HG02938 (cell line): ENCODE measurements at regions not wholly inside any gene's neighbourhood (a gene's known extent, or its start where the extent isn't known, plus 50 kb on each side); places are given as distances from the start of the nearest gene placed in this dataset.

Source experiments
- ATAC-seq: cut with Tn5 transposase; IDR thresholded peaks from one replicate; pipeline ENCODE4 v1.9.1; 2021; ENCODE audit warnings: mild to moderate bottlenecking, moderate library complexity; ENCODE audit not compliant: unreplicated experiment

DNA sequence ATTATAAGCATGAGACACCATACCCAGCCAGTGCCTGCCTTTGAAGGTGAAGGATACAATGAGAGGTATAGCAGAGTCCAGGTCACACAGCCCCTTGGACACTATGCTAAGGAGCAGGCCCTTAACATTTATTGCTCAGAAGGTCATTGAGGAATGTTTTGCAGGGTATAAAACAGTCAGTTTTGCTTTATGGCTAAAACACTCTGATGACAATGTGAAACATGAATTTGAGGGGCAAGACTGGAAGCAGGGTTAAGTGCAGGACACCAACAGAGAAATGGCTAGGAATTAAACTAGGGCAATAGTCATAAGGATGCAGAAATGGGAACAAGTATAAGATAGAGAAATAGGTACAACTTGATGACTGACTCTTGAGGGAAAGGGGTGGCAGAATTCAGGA, 141.1 kb downstream of the METTL4 start:
- ATAC-seq, result no peak

DNA sequence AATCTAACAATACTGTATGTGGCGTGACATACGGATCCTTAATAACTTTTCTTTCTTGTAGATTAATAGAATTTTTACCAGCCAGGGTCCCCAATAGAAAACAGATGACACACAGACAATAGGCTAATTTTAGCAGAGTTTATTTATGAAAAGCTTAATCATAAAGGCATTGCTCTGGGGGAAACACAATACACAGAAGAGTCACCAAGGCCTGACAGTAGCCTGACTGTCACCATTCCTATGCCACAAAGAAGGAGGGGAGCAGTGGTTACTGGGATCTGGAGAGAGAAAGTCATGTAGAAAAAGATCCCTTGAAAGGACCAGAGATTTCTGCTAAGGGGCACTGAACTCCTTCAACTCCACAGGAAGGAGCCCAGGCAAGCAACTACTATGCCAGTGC, 139.5 kb downstream of the METTL4 start:
- no peak for ATAC-seq

DNA sequence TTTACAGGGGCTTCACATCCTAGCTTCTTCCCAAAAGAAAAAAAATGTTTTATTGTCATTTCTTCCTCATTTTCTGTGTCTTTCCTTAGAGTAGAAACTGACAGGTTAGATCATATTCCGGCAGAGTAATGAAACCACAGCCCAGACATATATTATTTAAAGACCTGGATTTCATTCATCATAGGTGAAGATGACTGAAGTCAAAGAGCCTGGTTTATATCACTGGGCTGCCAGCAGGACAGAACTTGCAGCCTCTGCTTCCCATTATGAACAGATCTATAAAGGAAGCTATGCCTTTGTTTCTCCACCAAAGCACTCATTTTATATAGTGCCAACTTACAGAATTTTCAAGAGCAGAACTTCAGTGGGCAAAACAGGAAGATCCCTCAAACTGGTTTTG, 137.9 kb downstream of the METTL4 start:
- ATAC-seq, result no peak

DNA sequence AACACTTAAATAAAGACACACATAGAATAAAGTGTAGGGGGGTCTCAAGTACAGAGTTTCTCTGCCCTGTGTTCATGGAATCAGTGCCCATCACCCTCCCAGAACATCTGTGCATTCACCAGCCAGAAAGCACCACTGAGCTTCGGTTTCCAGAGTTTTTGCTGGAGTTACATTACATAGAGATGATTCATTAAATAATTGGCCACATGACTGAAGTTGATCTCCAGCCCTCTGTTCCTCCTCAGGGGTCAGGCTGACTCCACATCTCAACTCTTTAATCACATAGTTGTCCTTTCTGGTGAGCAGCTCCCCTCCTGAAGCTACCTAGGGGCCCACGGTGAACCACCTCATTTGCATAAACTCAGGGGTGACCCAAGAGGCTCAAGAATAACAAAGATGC, 129.8 kb downstream of the METTL4 start:
- ATAC-seq, result no peak

DNA sequence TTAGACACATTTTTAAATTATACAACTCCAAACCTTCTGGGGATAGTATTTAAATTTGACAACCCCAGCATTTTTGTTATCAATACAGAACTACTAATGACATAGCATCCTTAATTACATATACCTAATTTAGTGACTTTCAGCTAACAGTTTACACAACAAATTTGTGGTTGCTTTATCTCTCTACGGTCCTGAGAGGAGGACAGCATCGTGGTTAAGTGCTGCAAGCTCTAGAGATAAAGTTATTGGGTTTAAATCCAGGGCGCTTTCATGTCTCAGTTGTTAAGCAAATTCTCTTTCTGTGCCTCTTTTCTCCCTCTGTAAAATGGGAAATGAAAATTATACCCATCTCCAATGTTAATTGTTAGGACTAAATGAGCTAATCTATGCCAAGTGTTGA, 129.3 kb downstream of the METTL4 start:
- no peak for ATAC-seq

DNA sequence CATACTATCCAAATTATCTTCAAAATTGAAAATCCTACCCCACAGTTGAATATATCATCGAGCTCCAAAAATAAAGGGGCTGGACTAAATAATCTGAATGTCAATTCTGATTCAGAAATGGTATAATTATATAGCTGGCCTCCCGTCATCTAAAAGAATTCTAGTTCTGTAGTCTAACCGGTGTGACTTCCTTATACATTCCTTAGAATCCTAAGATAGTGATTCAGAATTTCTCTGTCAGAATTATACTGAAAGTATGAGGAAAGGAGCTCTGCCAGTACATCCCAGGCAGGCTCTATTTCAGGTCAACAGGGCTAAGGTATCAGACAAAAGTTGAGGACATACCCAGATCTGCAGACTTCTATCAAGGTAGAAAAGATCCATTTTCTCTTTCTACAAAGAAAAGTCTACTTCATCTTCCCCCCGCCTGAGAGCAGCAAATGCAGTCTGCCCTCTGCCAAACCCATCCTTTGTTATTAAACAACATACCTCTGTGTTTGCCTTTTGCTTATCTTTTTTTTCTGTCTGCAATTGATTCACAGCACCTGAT, 128.5 kb downstream of the METTL4 start:
- no peak for ATAC-seq

DNA sequence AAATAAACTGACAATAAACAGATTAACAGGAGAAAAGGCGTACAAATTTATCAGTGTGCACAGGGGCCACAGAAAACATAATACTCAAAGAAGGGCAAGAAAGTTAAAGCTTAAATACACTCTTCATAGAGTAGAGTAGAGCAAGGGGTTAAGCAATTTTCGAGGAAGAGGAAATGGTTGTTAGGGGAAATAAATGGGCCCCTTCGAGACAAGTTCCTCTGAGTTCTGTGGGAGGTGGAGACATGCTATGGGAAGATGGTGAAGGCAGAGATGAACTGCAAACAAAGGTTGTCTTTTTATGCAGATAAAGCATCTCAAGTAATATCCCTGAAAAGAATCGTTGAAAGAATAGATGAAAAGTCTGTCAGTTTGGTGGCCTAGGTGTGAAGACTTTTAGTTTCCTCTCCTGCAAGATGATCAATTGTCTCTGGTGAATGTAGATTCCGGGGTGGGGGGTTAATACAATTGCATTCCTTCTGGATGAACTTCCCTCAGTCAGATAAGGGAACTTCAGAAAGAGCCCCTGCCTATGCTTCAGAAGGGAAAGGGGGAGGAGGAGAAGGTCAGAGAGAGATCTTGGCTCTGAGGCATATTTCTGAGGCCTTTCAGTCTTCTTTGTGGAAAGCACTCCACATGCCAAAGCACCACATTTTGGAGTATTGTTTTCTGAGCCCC, 127.0 kb downstream of the METTL4 start:
- ATAC-seq, result no peak

DNA sequence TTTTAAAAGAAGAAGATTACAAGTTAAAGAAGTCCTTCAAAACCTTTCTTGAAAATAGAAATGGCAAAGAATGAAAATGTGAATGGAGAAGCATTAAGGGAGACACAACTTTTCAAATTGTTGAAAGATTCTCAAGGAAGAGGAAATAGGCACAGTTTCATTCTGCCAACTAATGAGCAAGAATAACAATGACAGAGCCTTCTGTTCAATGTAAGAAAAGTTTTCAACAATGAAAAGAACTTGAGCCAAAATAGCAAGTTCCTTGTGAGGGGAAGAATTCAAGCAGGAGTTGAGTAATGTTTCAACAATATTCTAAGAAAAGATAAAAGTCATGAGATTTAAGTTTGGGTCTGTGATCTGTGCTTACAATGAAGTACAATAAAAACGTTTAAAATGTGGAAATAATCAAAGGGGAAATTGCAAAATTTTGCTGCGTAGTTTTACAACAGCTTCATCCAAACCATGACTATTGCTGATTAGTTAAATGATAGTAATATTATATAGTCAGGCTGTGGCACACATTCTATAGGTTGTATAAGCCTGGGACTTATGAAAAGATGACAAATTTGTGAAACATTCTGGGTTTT, 122.6 kb downstream of the METTL4 start:
- ATAC-seq, result no peak

DNA sequence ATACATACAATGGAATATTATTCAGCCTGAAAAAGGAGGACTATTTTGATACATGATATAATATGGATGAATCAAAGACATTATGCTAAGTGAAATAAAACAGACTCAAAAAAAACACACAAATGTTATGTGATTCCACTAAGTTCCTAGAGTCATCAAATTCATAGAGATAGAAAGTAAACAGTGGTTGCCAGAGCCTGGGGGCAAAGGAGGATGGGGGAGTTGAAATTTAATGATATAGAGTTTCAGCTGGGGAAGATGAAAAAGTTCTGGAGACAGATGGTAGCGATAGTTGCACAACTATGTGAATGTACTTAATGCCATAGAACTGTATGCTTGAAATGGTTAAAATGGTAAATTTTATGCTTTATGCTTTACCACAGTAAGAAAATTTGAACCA, 119.7 kb downstream of the METTL4 start:
- no peak for ATAC-seq

DNA sequence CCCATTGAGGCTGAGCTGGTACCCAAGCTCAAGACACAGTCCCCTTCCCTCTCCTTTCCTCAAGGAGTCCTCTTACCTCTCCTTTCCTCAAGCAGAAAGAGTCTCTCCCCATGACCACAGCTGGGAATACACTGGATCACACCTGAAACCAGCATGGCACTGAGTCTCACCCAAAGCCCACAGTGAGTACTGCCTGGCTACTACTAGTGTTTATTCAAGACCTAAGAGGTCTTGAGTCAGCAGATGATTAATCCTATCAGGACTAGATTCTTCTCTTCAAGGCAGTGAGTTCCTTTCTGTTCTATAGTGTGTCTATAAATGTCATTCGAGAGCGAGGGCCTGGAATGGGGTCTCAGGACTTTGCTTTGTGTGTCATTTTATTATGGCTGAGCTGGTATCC, 111.4 kb downstream of the METTL4 start:
- ATAC-seq, result no peak

DNA sequence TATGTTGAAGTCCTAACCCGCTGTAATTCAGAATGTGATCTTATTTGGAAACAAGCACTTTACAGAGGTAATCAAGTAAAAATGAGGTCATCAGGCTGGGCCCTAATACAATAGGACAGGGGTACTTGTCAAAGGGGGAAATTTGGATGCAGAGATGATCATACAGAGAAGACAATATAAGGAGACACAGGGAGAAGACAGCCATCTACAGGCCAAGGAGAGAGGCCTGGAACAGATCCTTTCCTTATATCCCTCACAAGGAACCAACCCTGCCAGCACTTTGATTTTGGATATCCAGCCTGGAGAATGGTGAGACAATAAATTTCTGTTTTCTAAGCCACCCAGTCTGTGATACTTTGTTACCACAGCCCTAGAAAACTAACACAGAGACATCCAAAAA, 104.3 kb downstream of the METTL4 start:
- no peak for ATAC-seq

DNA sequence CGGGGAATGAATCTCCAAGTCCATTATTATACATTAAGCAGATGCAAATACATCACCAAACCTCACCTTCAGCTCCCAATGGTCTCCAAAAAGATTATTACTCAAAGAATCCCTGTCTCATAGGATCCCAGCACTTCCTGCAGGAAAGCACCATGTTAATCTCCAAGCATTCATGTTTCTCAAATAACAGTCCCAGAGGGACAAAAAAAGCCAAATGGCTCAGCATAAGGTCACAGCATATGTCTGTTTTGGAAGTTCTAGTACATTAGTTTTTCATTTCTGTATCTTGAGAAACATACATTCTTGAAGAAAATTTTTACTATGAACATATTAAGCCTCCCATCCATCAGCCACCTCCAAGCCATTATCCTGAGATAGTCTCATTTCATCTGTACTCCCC, 103.3 kb downstream of the METTL4 start:
- ATAC-seq, result no peak

DNA sequence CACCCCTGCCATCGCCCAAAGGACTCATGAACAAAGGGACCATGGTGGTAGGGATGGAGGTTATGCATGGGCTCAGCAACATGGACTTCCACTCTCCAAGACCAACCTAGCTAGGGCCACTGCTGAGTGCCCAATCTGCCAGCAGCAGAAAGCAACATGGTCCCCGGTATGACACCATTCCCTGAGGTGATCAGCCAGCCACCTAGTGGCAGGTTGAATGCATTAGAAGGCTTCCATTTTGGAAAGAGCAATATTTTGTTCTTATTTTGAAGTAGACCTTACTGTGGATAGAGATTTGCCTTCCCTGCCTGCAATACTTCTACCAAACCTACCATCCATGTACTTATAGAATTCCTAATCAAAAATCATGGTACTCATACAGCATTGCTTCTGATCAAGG, 99.8 kb downstream of the METTL4 start:
- ATAC-seq, result no peak

DNA sequence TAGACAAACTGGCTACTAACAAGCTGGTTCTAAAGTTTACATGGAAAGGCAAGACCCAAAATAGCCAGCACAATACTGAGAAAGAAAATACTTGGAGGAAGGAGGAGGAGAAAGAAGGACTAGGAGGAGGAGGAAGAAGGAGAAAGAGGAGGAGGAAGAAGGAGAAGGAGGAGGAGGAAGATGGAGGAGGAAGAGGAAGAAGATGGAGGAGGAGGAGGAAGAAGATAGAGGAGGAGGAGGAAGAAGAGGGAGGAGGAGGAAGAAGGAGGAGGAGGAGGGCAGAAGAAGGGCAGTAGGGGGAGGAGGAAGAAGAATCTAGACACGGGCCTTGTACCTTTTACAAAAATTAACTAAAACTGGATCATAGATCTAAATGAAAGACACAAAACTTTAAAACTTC, 92.6 kb downstream of the METTL4 start:
- ATAC-seq, result no peak

DNA sequence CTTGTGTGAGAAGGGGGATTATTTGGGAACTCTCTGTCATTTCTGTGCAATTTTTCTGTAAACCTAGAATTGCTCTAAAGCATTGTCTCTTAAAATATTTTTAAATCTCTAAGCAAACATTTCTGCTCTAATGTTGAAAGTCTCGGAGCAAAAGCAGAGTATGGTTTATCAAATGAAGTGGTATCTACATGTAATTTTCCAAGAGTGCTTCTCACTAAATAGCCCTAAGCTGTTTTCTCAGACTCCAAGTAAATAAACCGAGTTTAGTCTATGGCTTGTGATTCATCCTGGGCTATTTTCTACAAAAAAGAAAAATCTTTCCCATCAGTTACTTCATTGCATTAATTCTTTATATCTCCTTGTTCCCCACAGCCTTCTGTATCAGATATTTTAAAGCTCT, 90.8 kb downstream of the METTL4 start:
- ATAC-seq, result no peak

DNA sequence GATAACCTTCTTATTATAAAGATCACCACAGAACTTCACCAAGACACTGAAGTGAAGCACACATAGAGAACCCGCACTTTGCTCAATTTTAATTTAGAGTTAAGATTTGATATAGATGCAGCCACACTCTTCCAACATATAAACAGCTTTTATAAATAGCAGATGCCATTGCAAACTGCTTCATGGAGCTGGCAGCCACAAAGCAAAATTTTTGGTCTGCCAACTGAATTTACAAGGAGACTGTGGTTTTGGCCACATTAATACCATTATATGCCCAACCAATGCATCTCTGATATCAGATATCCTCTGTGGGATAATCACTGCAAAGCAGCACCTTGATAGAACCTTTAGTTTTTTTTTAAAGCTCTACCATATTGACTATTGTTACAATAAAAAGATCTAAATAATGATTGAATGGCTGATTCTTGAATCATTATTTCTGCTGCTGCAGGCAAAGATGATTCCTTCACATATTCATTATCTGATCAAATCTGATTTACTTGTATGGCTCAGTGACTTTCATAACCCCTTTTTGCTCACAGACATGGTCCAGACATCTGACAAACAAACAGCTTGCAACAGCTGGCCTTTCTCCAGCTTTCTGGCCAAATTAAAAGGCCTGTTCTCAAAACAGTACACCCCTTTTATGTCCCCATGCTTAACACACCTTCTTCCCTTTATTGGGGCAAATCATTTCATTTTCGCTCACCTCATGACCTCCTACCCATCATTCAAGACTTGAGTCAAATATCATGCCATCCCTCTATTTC, 88.4 kb downstream of the METTL4 start:
- no peak for ATAC-seq

DNA sequence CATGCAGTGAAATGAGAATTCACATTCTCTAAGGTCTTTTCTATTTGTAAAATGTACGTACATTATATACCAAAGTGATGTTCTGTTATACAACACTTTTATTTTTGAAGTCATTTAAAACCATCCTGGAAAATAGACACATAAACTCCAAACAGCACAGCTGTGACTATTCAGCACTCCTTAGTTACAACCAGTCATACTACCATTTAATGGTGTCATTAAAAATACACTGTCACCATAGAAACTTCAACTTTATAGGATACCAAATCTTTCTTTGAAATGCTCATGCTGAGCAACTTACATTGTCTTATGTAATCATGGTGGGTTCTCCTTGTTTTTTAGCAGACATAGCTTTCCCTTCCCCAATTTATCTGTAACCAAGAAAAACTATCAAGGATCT, 85.3 kb downstream of the METTL4 start:
- no peak for ATAC-seq

DNA sequence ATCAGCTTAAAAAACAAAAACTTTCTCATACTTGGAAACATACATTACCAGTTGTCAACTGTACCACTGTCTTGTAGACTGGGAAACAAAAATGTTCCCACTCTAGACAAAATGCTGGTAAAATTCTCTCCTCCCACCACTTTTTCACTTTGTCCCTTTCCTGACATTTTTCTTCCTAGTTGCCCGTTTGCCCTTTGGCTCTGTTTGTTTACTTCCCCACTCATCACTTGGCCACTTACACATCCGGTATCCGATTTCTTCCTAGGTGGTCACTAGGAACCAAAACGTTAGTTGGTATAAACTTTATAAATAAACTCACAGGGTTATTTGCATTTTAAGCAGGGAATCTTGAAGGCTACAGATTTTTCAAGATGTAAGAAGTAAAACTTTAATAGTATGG, 84.9 kb downstream of the METTL4 start:
- ATAC-seq, result no peak
